ENCODE measurements at regions not wholly inside any gene's neighbourhood (a gene's known extent, or its start where the extent isn't known, plus 50 kb on each side); places are given as distances from the start of the nearest gene placed in this dataset.

GRCh38 chrX:5829469-5829868 is 399.2 kb downstream of the NLGN4X start:
- no peak for DNase-seq

GRCh38 chrX:5829060-5829459 is 399.6 kb downstream of the NLGN4X start:
- DNase-seq, result no peak

- DNase-seq, result no peak
Measured at GRCh38 chrX:5823903-5824302, 404.8 kb downstream of the NLGN4X start.

GRCh38 chrX:5810636-5811035 is 418.0 kb downstream of the NLGN4X start:
- no peak for DNase-seq

- DNase-seq, result no peak
Measured at GRCh38 chrX:5807181-5807580, 421.5 kb downstream of the NLGN4X start.

- DNase-seq, result no peak
Measured at GRCh38 chrX:5802391-5802790, 426.3 kb downstream of the NLGN4X start.

GRCh38 chrX:5791721-5792120 is 436.9 kb downstream of the NLGN4X start:
- DNase-seq, result no peak

GRCh38 chrX:5788910-5789309 is 439.8 kb downstream of the NLGN4X start:
- no peak for DNase-seq

GRCh38 chrX:5780821-5781220 is 447.8 kb downstream of the NLGN4X start:
- no peak for DNase-seq

- no peak for DNase-seq
Measured at GRCh38 chrX:5775846-5776430, 452.7 kb downstream of the NLGN4X start.

- no peak for DNase-seq
Measured at GRCh38 chrX:5774446-5774845, 454.2 kb downstream of the NLGN4X start.

GRCh38 chrX:5771441-5771840 is 457.2 kb downstream of the NLGN4X start:
- DNase-seq, result no peak

- DNase-seq, result no peak
Measured at GRCh38 chrX:5756616-5757015, 472.1 kb downstream of the NLGN4X start.

GRCh38 chrX:5753291-5753690 is 475.4 kb downstream of the NLGN4X start:
- DNase-seq, result no peak

- DNase-seq, result no peak
Measured at GRCh38 chrX:5752831-5753230, 475.8 kb downstream of the NLGN4X start.

- no peak for DNase-seq
Measured at GRCh38 chrX:5748586-5749150, 480.0 kb downstream of the NLGN4X start.

- no peak for DNase-seq
Measured at GRCh38 chrX:5746231-5746630, 482.4 kb downstream of the NLGN4X start.

GRCh38 chrX:5733501-5733900 is 495.2 kb downstream of the NLGN4X start:
- DNase-seq, result no peak

GRCh38 chrX:5730556-5730955 is 498.1 kb downstream of the NLGN4X start:
- no peak for DNase-seq

- DNase-seq, result no peak
Measured at GRCh38 chrX:5726224-5726623, 502.4 kb downstream of the NLGN4X start.

- no peak for DNase-seq
Measured at GRCh38 chrX:5724123-5724522, 504.5 kb downstream of the NLGN4X start.

GRCh38 chrX:5718651-5719050 is 510.0 kb downstream of the NLGN4X start:
- DNase-seq, result no peak

- DNase-seq, result no peak
Measured at GRCh38 chrX:5716666-5717065, 512.0 kb downstream of the NLGN4X start.

GRCh38 chrX:5708251-5708650 is 520.4 kb downstream of the NLGN4X start:
- no peak for DNase-seq

GRCh38 chrX:5702890-5703289 is 525.8 kb downstream of the NLGN4X start:
- no peak for DNase-seq

Data from NCI-H2171 (cell line).